GM23338 (cell line): ENCODE measurements at regions not wholly inside any gene's neighbourhood (a gene's known extent, or its start where the extent isn't known, plus 50 kb on each side); places are given as distances from the start of the nearest gene placed in this dataset.

Experiments used
- CREB1 ChIP-seq: fragments of 250-450 bp; sonication (Bioruptor Pico); IDR thresholded peaks from 2 replicates; pipeline ENCODE4 v1.5.0; 2020; ENCODE audit warnings: low read depth, mild to moderate bottlenecking, moderate library complexity
- CTCF ChIP-seq, 2 experiments: fragments of 200-600 bp in 1 of 2; sonication (generic) in 1 of 2; conservative IDR thresholded peaks; 2 replicates each; pipeline versions ENCODE4 v1.5.1 to v1.6.1; 2016 to 2017; ENCODE audit warnings: antibody characterized with exemption in 2 of 2, low read depth in 2 of 2, mild to moderate bottlenecking in 2 of 2, moderate library complexity in 1 of 2
- ETS1 ChIP-seq: IDR thresholded peaks from 2 replicates; pipeline ENCODE4 v1.6.1; 2016; ENCODE audit warnings: antibody characterized with exemption
- EZH2 ChIP-seq: fragments of 200-600 bp; sonication (generic); IDR thresholded peaks from one replicate; pipeline ENCODE4 v1.8.0; 2017; ENCODE audit warnings: antibody characterized with exemption, mild to moderate bottlenecking, low read depth; ENCODE audit not compliant: unreplicated experiment
- EZH2phosphoT487 ChIP-seq: fragments of 200-600 bp; sonication (generic); IDR thresholded peaks from one replicate; pipeline ENCODE4 v1.8.1; 2018; ENCODE audit warnings: antibody characterized with exemption; ENCODE audit not compliant: unreplicated experiment
- JUNB ChIP-seq: IDR thresholded peaks from one replicate; pipeline ENCODE4 v1.6.1; 2016; ENCODE audit warnings: antibody characterized with exemption; ENCODE audit not compliant: unreplicated experiment
- POLR2AphosphoS5 ChIP-seq: IDR thresholded peaks from 2 replicates; pipeline ENCODE4 v1.6.1; 2016; ENCODE audit warnings: antibody characterized with exemption, low read depth
- STAT1 ChIP-seq: IDR thresholded peaks from one replicate; pipeline ENCODE4 v1.6.1; 2016; ENCODE audit warnings: antibody characterized with exemption; ENCODE audit not compliant: unreplicated experiment
- ZNF114 ChIP-seq: fragments of 250-450 bp; sonication (Bioruptor Pico); IDR thresholded peaks from 2 replicates; pipeline ENCODE4 v1.5.0; 2020; ENCODE audit warnings: mild to moderate bottlenecking, moderate library complexity
- ZNF462 ChIP-seq: fragments of 250-450 bp; sonication (Bioruptor Pico); IDR thresholded peaks from 2 replicates; pipeline ENCODE4 v1.5.0; 2020; ENCODE audit warnings: mild to moderate bottlenecking, moderate library complexity

- TF ChIP-seq ZNF462 (CRISPR knock-in tag) (no peak), CREB1 (CRISPR knock-in tag) (no peak), JUNB (no peak), POLR2AphosphoS5 (no peak), ETS1 (no peak), ZNF114 (CRISPR knock-in tag) (no peak), STAT1 (no peak), CTCF (conservative IDR thresholded peaks at IDR 0.05; ENCODE audit: low read depth in 2 of 2) (no peak), EZH2 (no peak), EZH2phosphoT487 (no peak)
Measured at GRCh38 chr12:17503742-17504141, 586.3 kb downstream of the RERGL start (continued).
